OCI-LY3 (cell line): ENCODE measurements at regions not wholly inside any gene's neighbourhood (a gene's known extent, or its start where the extent isn't known, plus 50 kb on each side); places are given as distances from the start of the nearest gene placed in this dataset.

ENCODE experiments used
- CTCF ChIP-seq: fragments of 200-600, 300-600 bp; sonication (generic); IDR thresholded peaks from 2 replicates; pipeline ENCODE4 v1.5.1; 2014; ENCODE audit warnings: antibody characterized with exemption, low read length, low read depth
- EZH2phosphoT487 ChIP-seq: fragments of 200-600 bp; shearing (Covaris generic); IDR thresholded peaks from 2 replicates; pipeline ENCODE4 v1.6.1; 2018; ENCODE audit warnings: antibody characterized with exemption, mixed run types, low read depth

GRCh38 chr10:71014021-71014805 lies 125.8 kb upstream of the PCBD1 start:
- TF ChIP-seq CTCF (no peak), EZH2phosphoT487 (no peak)
